ENCODE measurements at regions not wholly inside any gene's neighbourhood (a gene's known extent, or its start where the extent isn't known, plus 50 kb on each side); places are given as distances from the start of the nearest gene placed in this dataset.
"Not testable (repeated sequence)": the region's sequence is repeated elsewhere in the genome, so short reads cannot be mapped to it uniquely, and the experiment has no call there.

GRCh38 chr7:36065563-36066342 is 87.3 kb upstream of the EEPD1 start:
- not testable (repeated sequence) for TF ChIP-seq EZH2 (IDR thresholded peaks at IDR 0.05; ENCODE audit: low read length, missing control alignments); CTCF (conservative IDR thresholded peaks at IDR 0.05 in 1 of 2, IDR thresholded peaks at IDR 0.05 in 1 of 2; ENCODE audit: low read depth in 1 of 2, low read length in 2 of 2)
